GF-D8 (cell line): ENCODE measurements at regions not wholly inside any gene's neighbourhood (a gene's known extent, or its start where the extent isn't known, plus 50 kb on each side); places are given as distances from the start of the nearest gene placed in this dataset.
"Not testable (repeated sequence)": the region's sequence is repeated elsewhere in the genome, so short reads cannot be mapped to it uniquely, and the experiment has no call there.

Experiments
- DNase-seq: peaks from one replicate; lab custom pipeline; 2025; lab: John Stamatoyannopoulos, UW

- no peak for DNase-seq
These were observed 92.8 kb downstream of the EOMES start for GRCh38 chr3:27629366-27629765.

DNA sequence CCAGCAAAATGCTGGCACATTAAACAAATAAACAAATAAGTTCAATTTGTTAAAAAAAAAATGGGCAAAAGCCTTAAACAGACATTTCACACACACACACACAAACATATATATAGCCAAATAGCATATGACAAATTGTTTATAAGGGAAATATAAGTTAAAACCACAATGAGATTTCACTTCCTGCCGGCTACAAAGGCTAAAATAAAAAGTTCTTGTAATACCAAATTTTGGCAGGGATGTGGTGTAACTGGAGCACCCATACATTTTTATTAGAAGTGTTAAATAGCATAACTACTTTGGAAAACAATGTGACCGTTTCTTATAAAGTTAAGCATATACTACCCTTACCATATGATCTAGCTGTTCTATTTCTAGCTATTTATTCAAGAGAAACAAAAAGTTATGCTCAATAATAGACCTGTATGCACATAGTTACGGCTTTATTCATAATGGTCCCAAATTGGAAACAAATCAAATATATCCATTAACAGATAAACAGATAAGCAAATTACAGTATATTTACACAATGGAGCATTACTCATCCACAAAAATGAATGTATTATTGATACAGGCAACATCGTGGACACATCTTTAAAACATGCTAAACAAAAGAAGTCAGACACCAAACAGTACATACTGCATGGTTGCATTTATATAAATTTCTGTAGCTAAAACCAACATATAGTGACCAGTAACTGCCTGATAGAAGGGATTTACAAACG is 93.9 kb downstream of the EOMES start:
- no peak for DNase-seq

DNA sequence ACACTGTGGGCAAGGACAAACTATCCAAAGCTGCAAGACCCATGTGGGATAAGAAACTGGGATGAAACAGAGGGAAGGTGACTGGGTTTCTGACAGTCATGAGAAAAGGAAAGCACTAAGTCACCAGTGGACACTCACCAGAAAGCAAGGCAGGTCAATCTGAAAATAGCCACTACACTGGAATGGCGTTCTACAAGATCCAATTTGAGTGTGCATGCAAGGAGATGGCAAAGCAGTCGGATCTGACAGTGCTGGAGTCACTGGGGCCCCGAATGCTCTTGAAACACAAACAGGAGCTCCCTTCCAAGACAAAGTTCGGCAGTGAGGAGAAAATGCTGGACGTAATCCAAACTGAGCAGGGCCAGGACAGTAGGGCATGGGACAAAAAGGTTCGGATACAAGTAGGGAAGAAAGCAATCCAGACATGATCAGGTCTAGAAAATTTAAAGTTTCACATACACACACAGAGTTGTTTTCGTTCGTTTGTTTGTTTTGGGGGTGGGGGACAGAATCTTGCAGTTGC is 95.5 kb downstream of the EOMES start:
- DNase-seq = no peak

DNA sequence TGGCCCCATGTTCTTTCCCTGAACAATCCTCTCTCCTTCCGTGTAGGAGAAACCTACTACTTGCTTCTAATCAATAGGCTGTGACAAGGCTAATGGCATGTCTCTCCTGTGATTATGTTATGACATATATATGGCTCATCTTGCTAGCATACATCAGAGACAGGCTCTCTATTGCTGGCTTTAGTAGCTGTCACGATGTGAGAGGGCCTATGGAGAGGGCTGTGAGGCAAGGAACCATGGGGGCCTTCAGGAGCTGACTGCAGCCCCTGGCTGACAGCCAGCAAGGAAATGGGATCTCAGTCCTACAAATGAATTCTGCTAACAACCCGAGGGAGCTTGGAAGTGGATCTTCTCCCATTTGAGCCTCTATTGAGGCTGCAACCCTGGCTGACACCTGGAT is 96.3 kb downstream of the EOMES start:
- DNase-seq = no peak

DNA sequence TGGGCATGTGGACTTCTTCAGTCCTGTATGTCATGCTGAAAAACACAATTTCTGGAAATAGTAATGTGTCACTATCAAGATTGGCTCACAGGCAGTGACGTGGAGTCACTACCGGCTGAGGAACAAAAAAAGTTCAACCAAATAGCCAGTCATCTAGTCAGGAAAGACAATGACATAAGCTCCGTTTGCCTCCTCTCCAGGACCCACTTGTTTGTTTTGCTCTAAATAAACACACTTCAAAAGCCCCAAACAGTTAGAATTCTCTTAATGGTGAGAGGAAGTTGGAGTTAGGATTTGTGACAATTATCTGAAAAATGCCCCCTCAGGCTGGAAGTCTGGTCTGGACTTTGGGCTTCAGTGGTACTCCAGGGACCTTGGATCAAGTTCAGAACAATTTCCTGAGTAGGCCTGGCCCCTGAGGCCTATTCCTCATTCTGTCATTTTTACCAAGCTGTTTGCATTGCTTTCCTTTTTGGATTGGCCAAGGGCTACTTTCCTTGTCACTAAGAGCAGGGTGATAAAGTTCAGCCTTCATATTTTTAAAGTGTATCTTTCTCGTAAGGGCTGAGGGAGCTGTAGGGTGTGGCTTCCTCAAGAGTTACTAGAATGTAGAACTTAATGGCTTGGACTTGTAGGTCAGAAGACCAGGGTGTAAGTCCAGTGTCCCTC is 98.9 kb downstream of the EOMES start:
- DNase-seq = no peak

GRCh38 chr3:27617552-27617951 is 104.6 kb downstream of the EOMES start:
- no peak for DNase-seq

DNA sequence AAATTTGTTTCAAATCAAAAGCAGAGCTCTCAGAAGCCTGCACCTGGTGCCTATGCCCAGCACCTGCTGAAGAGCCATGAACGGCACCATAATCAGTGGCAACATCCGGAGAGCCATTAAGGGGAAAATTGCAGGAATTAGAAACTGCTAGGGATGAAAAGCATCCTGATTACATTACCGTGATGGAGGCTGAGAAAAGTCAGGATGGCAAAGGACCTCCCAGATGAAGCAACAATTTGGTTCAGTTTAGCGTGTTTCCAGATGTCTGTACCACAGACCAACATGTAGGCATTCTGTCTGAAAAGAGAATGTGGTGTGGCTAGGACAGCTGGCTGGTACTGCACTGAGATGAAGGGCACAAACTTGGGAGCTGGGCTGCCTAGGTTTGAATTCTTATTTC is 106.1 kb downstream of the EOMES start:
- no peak for DNase-seq

DNA sequence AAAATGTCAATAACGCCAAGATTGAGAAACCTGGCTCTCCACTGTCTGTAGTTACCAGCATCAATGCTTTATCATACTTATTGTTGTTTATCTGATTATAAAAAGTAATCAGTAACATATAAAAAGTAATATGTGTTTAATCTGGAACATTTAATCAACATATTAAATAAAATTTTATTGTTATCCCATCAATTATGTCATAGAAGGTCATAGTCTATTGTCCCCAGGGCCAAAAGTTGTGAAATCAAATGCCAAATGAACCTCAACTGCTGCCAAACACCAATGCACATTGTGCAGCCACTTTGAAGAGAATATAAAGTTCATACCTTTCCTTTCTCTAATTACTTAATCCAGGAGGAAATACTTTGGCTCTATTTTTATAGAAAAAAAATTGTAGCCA is 106.6 kb downstream of the EOMES start:
- no peak for DNase-seq

DNA sequence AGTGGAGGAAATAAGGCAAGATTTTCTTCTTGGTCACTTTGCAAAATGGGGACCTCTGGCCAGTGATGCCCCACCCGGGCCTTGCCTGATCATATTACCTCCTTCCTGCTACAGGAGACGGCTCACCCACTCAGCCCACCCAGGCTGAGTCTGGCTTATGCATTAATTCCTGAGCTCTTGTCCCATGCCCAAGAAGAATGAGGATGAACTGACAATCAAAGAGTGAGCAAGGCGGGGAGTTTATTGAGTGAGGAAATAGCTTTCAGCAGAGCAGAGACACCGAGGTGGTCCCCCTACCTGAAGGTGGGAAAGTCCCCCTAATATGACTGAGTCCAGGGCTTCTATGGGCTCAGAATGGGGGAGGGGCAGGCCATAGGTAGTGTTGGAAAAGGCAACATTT is 107.5 kb downstream of the EOMES start:
- DNase-seq = no peak

- DNase-seq = no peak
These were observed 108.2 kb downstream of the EOMES start for GRCh38 chr3:27613846-27614500.

GRCh38 chr3:27610800-27611525 is 111.2 kb downstream of the EOMES start:
- no peak for DNase-seq

- no peak for DNase-seq
These were observed 114.8 kb downstream of the EOMES start for GRCh38 chr3:27607370-27607769.

DNA sequence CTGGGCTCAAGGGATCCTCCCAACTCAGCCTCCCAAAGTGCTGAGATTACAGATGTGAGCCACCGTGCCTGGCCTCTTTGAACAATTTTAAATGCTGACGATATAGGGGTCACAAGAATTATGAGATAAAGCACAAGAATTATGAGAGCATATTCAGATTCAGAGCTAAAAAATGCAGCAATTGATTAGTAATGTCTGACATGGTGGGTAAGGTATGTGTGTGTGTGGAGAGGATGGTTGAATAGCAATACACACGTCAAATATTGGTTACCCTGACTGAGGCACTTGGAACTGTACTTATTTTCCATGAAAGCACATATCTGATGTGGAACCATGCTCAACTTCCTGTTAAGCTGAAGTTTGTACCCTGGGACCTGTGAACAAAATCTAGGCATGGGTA is 115.6 kb downstream of the EOMES start:
- no peak for DNase-seq

DNA sequence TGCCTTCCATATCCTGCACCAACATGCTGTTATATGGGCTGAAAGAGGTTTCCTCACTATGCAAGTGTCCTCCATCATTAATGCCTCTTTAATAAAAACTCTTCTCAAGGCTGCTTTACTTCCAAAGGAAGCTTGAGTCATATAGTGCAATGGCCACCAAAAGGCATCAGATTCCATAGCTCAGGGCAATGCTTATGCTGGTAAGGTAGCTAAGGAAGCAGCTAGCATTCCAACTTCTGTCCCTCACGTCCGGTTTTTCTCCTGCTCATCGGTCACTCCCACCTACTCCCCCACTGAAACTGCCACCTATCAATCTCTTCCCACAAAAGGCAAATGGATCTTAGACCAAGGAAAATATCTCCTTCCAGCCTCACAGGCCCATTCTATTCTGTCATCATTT is 117.1 kb upstream of the SLC4A7 start:
- DNase-seq = not testable (repeated sequence)

- not testable (repeated sequence) for DNase-seq
These were observed 115.6 kb upstream of the SLC4A7 start for GRCh38 chr3:27599741-27600140.

DNA sequence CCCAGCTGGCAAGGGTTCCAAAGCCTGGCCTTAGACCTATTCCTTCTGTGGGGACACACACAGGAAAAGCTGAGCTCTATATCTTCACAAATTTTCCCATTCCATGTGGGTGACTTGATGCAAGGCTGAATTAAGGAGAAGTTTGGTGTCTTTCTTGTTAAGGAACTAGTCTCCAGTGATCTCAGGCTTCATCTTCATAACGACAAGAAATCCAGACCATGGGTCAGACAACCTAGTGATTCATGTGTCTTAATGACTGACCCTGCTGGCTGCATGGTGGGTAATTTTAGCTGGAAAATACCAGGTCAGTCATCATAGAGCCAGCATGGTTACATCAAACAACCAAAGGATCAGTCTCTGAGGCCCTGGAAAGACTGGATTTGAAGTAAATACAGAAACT is 112.7 kb upstream of the SLC4A7 start:
- DNase-seq = no peak

GRCh38 chr3:27596334-27596841 is 112.2 kb upstream of the SLC4A7 start:
- DNase-seq = peak; percentile 17

DNA sequence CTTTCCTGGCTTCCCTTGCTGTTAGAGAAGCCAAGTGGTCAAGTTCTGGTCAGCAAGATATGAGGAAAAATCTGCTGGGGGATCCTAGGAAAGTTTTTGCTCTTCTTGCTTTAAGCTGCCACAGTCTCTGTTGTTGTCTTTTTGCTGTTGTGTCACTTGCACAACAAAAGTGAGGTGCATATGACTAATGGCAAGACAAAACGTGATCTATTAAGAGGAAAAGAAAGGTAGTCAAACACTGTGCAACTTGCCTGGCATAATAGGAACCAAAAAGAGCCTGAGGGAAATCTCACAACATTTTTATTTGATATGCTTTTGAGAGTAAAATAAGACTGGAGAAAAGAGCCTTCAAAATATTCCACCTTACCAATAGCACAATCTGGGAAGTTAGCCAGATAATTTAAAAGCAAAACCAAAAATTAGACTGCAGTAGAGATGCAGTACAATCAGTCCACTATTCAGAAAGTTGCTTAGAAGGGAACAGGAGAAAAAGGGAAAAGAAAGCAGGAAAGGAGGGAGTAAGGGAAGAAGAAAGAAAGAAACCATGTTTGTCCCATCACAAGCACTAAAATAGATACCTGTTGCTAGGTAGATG is 110.0 kb upstream of the SLC4A7 start:
- no peak for DNase-seq

DNA sequence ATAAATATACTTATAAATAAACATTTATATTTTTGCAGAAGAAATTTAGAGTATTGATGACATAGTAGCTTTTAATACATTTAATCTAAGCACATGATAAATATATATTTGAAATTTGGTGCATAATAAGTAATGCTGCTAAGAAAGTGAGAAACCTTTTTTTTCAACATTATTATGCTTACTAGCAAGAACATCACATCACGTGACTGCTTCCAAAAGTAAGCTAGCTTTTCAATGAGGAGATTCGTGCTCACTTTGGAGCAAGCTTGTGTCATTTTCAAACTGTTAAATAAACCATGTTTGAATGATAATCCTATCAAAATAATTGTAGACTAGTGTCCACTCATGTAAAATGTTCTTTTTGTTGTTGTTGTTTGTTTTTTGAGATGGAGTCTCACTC is 109.0 kb upstream of the SLC4A7 start:
- DNase-seq = no peak

- no peak for DNase-seq
These were observed 107.4 kb upstream of the SLC4A7 start for GRCh38 chr3:27591312-27592210.
